ENCODE measurements at regions not wholly inside any gene's neighbourhood (a gene's known extent, or its start where the extent isn't known, plus 50 kb on each side); places are given as distances from the start of the nearest gene placed in this dataset.

GRCh38 chr12:107332743-107333142, 239.4 kb upstream of the CRY1 start:
- no peak for TF ChIP-seq CTCF (IDR thresholded peaks at IDR 0.05)

GRCh38 chr12:107335802-107336570, 242.6 kb upstream of the CRY1 start:
- no peak for TF ChIP-seq CTCF (IDR thresholded peaks at IDR 0.05)

- no peak for TF ChIP-seq CTCF (IDR thresholded peaks at IDR 0.05)
Measured at GRCh38 chr12:107336695-107337094, 243.3 kb upstream of the CRY1 start.

- TF ChIP-seq CTCF (IDR thresholded peaks at IDR 0.05): no peak
Measured at GRCh38 chr12:107337346-107338095, 244.2 kb upstream of the CRY1 start.

- TF ChIP-seq CTCF (IDR thresholded peaks at IDR 0.05): no peak
Measured at GRCh38 chr12:107339487-107339886, 246.1 kb upstream of the CRY1 start.

- TF ChIP-seq CTCF (IDR thresholded peaks at IDR 0.05): no peak
Measured at GRCh38 chr12:107339932-107340331, 246.6 kb upstream of the CRY1 start.

- no peak for TF ChIP-seq CTCF (IDR thresholded peaks at IDR 0.05)
Measured at GRCh38 chr12:107340898-107341297, 247.5 kb upstream of the CRY1 start.

All from LNCAP (cell line).